K562 (cell line): ENCODE measurements at regions not wholly inside any gene's neighbourhood (a gene's known extent, or its start where the extent isn't known, plus 50 kb on each side); places are given as distances from the start of the nearest gene placed in this dataset.

Source experiments
- CREB1 ChIP-seq, 2 experiments: sonication (generic) in 1 of 2; formaldehyde crosslinking in 1 of 2; IDR thresholded peaks; 2 replicates each; pipeline versions ENCODE4 v1.6.1 to v1.8.0; 2012 to 2022; ENCODE audit warnings: inconsistent platforms in 1 of 2, mild to moderate bottlenecking in 1 of 2, missing genetic modification reagents in 1 of 2, moderate library complexity in 1 of 2
- CREM ChIP-seq: IDR thresholded peaks from 2 replicates; pipeline ENCODE4 v1.6.1; 2014; ENCODE audit warnings: antibody characterized with exemption, low read depth
- JUN ChIP-seq, 2 experiments: sonication (generic) in 1 of 2; formaldehyde crosslinking in 1 of 2; IDR thresholded peaks; 2 replicates each; pipeline versions ENCODE4 v1.6.1 to v1.8.0; 2012 to 2022; ENCODE audit warnings: borderline replicate concordance in 2 of 2, mild to moderate bottlenecking in 2 of 2, improper control_type of control experiment in 1 of 2, low read depth in 1 of 2, low read length in 1 of 2, missing genetic modification reagents in 1 of 2
- KLF6 ChIP-seq: fragments of 250-450 bp; sonication (Bioruptor Pico); IDR thresholded peaks from 2 replicates; pipeline ENCODE4 v1.4.0; 2020; ENCODE audit warnings: mild to moderate bottlenecking, moderate library complexity, borderline replicate concordance
- TCF3 ChIP-seq: sonication (generic); formaldehyde crosslinking; IDR thresholded peaks from 2 replicates; pipeline ENCODE4 v1.4.0; 2020; ENCODE audit warnings: mild to moderate bottlenecking, missing genetic modification reagents
- ZBTB40 ChIP-seq, 2 experiments: fragments of 450-650 bp in 1 of 2; sonication (generic) in 1 of 2; formaldehyde crosslinking in 1 of 2; IDR thresholded peaks; 2 replicates each; pipeline versions ENCODE4 v1.7.1 to v1.9.0; 2016 to 2022; ENCODE audit warnings: inconsistent platforms in 1 of 2, mild to moderate bottlenecking in 1 of 2, missing genetic modification reagents in 1 of 2
- ZSCAN32 ChIP-seq: fragments of 450-650 bp; formaldehyde crosslinking; IDR thresholded peaks from 2 replicates; pipeline ENCODE4 v1.4.0; 2020; ENCODE audit warnings: mild to moderate bottlenecking, moderate library complexity
- TF ChIP-seq, protein P1 (sequence below): fragments of 200-800 bp; sonication (Bioruptor generic); IDR thresholded peaks from 2 replicates; pipeline ENCODE4 v1.6.1; 2017; ENCODE audit warnings: missing genetic modification characterization, missing compliant biosample characterization
- TF ChIP-seq, protein P2 (sequence below): fragments of 450-650 bp; IDR thresholded peaks from 2 replicates; pipeline ENCODE4 v1.6.1; 2017; ENCODE audit warnings: antibody characterized with exemption, mild to moderate bottlenecking

GRCh38 chr5:135135530-135136226 lies 101.7 kb upstream of the PITX1 start (continued):
- TF ChIP-seq ZBTB40 (IDR thresholded peaks at IDR 0.05), result no peak
- TF ChIP-seq ZBTB40 (CRISPR knock-in tag; IDR thresholded peaks at IDR 0.05), result no peak
- TF ChIP-seq TCF3 (CRISPR knock-in tag), result peak; percentile 60
- no peak for TF ChIP-seq KLF6 (CRISPR knock-in tag)
- TF ChIP-seq JUN (IDR thresholded peaks at IDR 0.05; ENCODE audit: borderline replicate concordance, low read depth, low read length), result peak; percentile 47; the same call in 1 of the 2 replicates
- no peak for TF ChIP-seq JUN (CRISPR knock-in tag; IDR thresholded peaks at IDR 0.05; ENCODE audit: borderline replicate concordance)
- TF ChIP-seq ZSCAN32, result 0 out of 2 replicates have a peak, but pooled peaks have one; percentile 38
- TF ChIP-seq, protein P1, sequence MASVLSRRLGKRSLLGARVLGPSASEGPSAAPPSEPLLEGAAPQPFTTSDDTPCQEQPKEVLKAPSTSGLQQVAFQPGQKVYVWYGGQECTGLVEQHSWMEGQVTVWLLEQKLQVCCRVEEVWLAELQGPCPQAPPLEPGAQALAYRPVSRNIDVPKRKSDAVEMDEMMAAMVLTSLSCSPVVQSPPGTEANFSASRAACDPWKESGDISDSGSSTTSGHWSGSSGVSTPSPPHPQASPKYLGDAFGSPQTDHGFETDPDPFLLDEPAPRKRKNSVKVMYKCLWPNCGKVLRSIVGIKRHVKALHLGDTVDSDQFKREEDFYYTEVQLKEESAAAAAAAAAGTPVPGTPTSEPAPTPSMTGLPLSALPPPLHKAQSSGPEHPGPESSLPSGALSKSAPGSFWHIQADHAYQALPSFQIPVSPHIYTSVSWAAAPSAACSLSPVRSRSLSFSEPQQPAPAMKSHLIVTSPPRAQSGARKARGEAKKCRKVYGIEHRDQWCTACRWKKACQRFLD (CRISPR knock-in tag), result no peak
- TF ChIP-seq, protein P2, sequence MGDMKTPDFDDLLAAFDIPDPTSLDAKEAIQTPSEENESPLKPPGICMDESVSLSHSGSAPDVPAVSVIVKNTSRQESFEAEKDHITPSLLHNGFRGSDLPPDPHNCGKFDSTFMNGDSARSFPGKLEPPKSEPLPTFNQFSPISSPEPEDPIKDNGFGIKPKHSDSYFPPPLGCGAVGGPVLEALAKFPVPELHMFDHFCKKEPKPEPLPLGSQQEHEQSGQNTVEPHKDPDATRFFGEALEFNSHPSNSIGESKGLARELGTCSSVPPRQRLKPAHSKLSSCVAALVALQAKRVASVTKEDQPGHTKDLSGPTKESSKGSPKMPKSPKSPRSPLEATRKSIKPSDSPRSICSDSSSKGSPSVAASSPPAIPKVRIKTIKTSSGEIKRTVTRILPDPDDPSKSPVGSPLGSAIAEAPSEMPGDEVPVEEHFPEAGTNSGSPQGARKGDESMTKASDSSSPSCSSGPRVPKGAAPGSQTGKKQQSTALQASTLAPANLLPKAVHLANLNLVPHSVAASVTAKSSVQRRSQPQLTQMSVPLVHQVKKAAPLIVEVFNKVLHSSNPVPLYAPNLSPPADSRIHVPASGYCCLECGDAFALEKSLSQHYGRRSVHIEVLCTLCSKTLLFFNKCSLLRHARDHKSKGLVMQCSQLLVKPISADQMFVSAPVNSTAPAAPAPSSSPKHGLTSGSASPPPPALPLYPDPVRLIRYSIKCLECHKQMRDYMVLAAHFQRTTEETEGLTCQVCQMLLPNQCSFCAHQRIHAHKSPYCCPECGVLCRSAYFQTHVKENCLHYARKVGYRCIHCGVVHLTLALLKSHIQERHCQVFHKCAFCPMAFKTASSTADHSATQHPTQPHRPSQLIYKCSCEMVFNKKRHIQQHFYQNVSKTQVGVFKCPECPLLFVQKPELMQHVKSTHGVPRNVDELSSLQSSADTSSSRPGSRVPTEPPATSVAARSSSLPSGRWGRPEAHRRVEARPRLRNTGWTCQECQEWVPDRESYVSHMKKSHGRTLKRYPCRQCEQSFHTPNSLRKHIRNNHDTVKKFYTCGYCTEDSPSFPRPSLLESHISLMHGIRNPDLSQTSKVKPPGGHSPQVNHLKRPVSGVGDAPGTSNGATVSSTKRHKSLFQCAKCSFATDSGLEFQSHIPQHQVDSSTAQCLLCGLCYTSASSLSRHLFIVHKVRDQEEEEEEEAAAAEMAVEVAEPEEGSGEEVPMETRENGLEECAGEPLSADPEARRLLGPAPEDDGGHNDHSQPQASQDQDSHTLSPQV, result peak; percentile 73
- TF ChIP-seq CREM, result peak; percentile 78
- TF ChIP-seq CREB1 (IDR thresholded peaks at IDR 0.05), result peak; percentile 56
- TF ChIP-seq CREB1 (CRISPR knock-in tag; IDR thresholded peaks at IDR 0.05), result 0 out of 2 replicates have a peak, but pooled peaks have one; percentile 45
